T-cell (primary cell): ENCODE measurements at regions not wholly inside any gene's neighbourhood (a gene's known extent, or its start where the extent isn't known, plus 50 kb on each side); places are given as distances from the start of the nearest gene placed in this dataset.

Experiments
- ATAC-seq, 4 experiments: fragments of 200-7000 bp in 3 of 4; fragments of 150-1000 bp in 1 of 4; cut with Tn5 transposase; replicated peaks in 1 of 4; 1 replicate in 3 of 4; 2 replicates in 1 of 4; pipeline ENCODE4 v1.10.0; 2021; ENCODE audit warnings: moderate library complexity in 3 of 4, mild to moderate bottlenecking in 2 of 4, moderate number of reproducible peaks in 1 of 4
- CTCF ChIA-PET, 2 donors: fragments of 300-600 bp; sonication (Branson Sonifier 250); formaldehyde crosslinking; loops; one replicate each; lab custom pipeline; 2022; ENCODE audit warnings: antibody characterized with exemption in 2 of 2; lab: Charles Lee
- POLR2A ChIA-PET, 2 donors: fragments of 300-600 bp; sonication (Branson Sonifier 250); formaldehyde crosslinking; loops; one replicate each; lab custom pipeline; 2022; ENCODE audit warnings: antibody characterized with exemption in 2 of 2; lab: Charles Lee
- DNase-seq, 35 experiments: peaks; one replicate each; pipeline versions ENCODE4 v3.0.0 to v3.0.0-alpha.2; 2013 to 2023
- H3K27ac ChIP-seq: one replicate; pipeline ENCODE4 v1.5.1; 2013; ENCODE audit warnings: low read length
- H3K27me3 ChIP-seq, 2 experiments: replicated peaks in 1 of 2; 1 replicate in 1 of 2; 2 replicates in 1 of 2; pipeline versions ENCODE4 v1.6.1 to v1.7.0; 2013; ENCODE audit warnings: low read length in 1 of 2, mixed read lengths in 1 of 2; ENCODE audit not compliant: control insufficient read depth in 2 of 2, insufficient read depth in 2 of 2; ENCODE audit errors: extremely low read depth in 1 of 2
- H3K36me3 ChIP-seq, 2 donors: 1 replicate in 1 of 2; 2 replicates in 1 of 2; pipeline versions ENCODE4 v1.6.1 to v1.7.0; 2013; ENCODE audit warnings: low read length in 1 of 2; ENCODE audit not compliant: control insufficient read depth in 2 of 2, insufficient read depth in 1 of 2; ENCODE audit errors: extremely low read depth in 1 of 2
- H3K4me1 ChIP-seq, 2 experiments: 1 replicate in 1 of 2; 2 replicates in 1 of 2; pipeline versions ENCODE4 v1.6.1 to v1.7.0; 2013; ENCODE audit warnings: low read length in 2 of 2, mixed read lengths in 1 of 2; ENCODE audit not compliant: insufficient read depth in 2 of 2, control insufficient read depth in 1 of 2; ENCODE audit errors: extremely low read depth in 1 of 2
- H3K4me3 ChIP-seq, 2 donors: 1 replicate in 1 of 2; 2 replicates in 1 of 2; pipeline versions ENCODE4 v1.5.1 to v1.7.0; 2013; ENCODE audit warnings: mild to moderate bottlenecking in 2 of 2, low read length in 1 of 2, moderate library complexity in 1 of 2; ENCODE audit not compliant: control insufficient read depth in 1 of 2; ENCODE audit errors: extremely low read depth in 1 of 2
- H3K9me3 ChIP-seq: 2 replicates; pipeline ENCODE4 v1.7.0; 2013
- H3K27ac Mint-ChIP-seq, 2 donors: one replicate each; pipeline ENCODE4 v1.8.0; 2020 to 2021; ENCODE audit warnings: mild to moderate bottlenecking in 2 of 2, mixed read lengths in 2 of 2
- H3K27me3 Mint-ChIP-seq, 2 donors: one replicate each; pipeline ENCODE4 v1.8.0; 2021 to 2022; ENCODE audit warnings: mixed read lengths in 2 of 2
- H3K36me3 Mint-ChIP-seq: one replicate; pipeline ENCODE4 v1.8.0; 2021; ENCODE audit warnings: mixed read lengths
- H3K4me1 Mint-ChIP-seq, 3 donors: one replicate each; pipeline ENCODE4 v1.8.0; 2020 to 2022; ENCODE audit warnings: mixed read lengths in 3 of 3, mild to moderate bottlenecking in 1 of 3
- H3K4me3 Mint-ChIP-seq, 3 donors: one replicate each; pipeline ENCODE4 v1.8.0; 2020 to 2022; ENCODE audit warnings: mild to moderate bottlenecking in 3 of 3, mixed read lengths in 3 of 3, moderate library complexity in 3 of 3
- H3K9me3 Mint-ChIP-seq, 3 donors: one replicate each; pipeline ENCODE4 v1.8.0; 2020 to 2022; ENCODE audit warnings: mixed read lengths in 3 of 3
- WGBS: methylation state at CpG from one replicate; pipeline ENCODE4 v1.1.5; 2013; ENCODE audit warnings: missing lambda C conversion rate; ENCODE audit not compliant: insufficient coverage; 5-methylcytosine and 5-hydroxymethylcytosine counted together

DNA sequence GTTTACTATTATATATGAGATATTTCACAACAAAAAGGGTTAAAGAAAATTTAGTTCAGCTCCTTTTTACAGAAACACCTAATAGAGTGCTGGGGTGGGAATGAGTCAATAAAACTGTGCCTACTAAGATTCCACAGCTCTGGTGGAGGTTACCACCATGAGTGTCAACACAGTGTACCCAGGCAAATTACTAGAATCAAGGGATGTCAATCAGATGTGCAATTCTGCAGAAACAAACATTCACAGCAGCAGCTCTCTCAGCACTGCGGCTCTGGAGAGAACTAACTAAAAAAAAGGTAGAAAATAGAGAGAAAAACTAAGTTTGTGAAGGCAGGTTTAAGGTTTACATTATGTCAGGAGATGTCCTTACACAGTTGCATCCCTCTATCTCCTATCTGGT is 1313.0 kb downstream of the MAT2B start:
- ChIA-PET CTCF (no interaction called here), POLR2A (no interaction called here)
- Histone ChIP-seq H3K4me3 (no peak overlapping the region), H3K9me3 (no peaks in the 10 kb centered on the region), H3K4me1 (no peaks in the 10 kb centered on the region), H3K36me3 (no peaks in the 10 kb centered on the region), H3K27me3 (no peaks in the 10 kb centered on the region), H3K27ac (no peak overlapping the region)
- Mint-ChIP-seq H3K27me3 (no peaks in the 10 kb centered on the region), H3K4me1 (no peaks in the 10 kb centered on the region), H3K9me3 (peaks cover 0 to 7% (median 3%) of the 10 kb centered on the region in 3 donors), H3K4me3 (no peak overlapping the region), H3K36me3 (no peaks in the 10 kb centered on the region), H3K27ac (no peak overlapping the region)
- no CpG with 5 or more reads among the region's 1 CpG for WGBS
- ATAC-seq (no peak), DNase-seq (no peak)

DNA sequence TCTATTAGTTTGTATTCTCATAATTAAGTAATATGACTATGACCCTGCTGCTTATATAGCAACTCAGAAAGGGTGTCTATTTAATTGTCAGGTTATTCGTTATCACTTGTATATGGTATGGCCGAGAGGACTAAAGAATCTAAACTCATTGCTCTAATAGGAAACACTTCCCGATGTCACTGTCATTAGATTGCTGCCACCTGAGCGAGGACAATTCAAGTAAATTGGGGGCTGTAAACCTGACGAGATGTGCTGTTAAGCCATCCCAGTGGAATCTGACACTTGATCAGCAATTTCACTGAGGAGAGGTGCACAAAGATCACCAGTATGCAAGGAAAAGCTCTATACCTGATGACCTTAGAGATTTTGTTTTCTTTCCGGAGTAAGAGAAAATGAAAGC is 1319.3 kb downstream of the MAT2B start:
- ChIA-PET POLR2A (no interaction called here), CTCF (no interaction called here)
- Mint-ChIP-seq H3K27me3 (no peaks in the 10 kb centered on the region), H3K36me3 (no peaks in the 10 kb centered on the region), H3K4me3 (no peak overlapping the region), H3K9me3 (peaks cover 0 to 19% (median 7%) of the 10 kb centered on the region in 3 donors), H3K27ac (no peak overlapping the region), H3K4me1 (no peaks in the 10 kb centered on the region)
- no peaks in the 10 kb centered on the region for H3K4me1 ChIP-seq
- H3K27me3 ChIP-seq, result no peaks in the 10 kb centered on the region
- 66% methylated on average over 4 of the region's 6 CpGs for WGBS
- DNase-seq (no peak), ATAC-seq (no peak)
- no peak overlapping the region for H3K27ac ChIP-seq
- no peak overlapping the region for H3K4me3 ChIP-seq
- H3K9me3 ChIP-seq, result no peaks in the 10 kb centered on the region
- no peaks in the 10 kb centered on the region for H3K36me3 ChIP-seq

DNA sequence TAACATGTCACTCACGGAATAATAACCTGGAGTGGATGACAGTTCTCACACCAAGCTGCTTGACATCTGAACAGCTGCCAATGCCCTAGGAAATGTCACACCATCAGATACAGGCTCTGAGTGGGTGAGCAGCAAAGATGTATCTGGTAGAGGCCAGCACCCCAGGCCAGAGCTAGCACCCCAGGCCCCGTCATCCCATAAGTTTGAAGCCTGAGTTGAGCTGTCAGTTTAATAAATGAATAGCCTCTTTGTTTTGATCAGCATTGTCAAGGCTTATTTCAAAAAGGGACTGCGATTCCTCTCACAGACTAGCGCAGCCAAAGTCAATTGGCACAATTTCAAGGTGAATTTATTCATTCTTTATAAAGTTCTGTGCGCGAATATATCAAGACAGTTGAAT is 1327.1 kb downstream of the MAT2B start:
- Histone ChIP-seq H3K27me3 (no peaks in the 10 kb centered on the region), H3K4me3 (no peak overlapping the region), H3K36me3 (no peaks in the 10 kb centered on the region), H3K4me1 (no peaks in the 10 kb centered on the region), H3K27ac (no peak overlapping the region), H3K9me3 (no peaks in the 10 kb centered on the region)
- Mint-ChIP-seq H3K4me1 (no peaks in the 10 kb centered on the region), H3K9me3 (peaks cover 0 to 17% (median 3%) of the 10 kb centered on the region in 3 donors), H3K27ac (no peak overlapping the region), H3K4me3 (no peak overlapping the region), H3K36me3 (no peaks in the 10 kb centered on the region), H3K27me3 (no peaks in the 10 kb centered on the region)
- DNase-seq, result no peak
- no peak for ATAC-seq
- POLR2A ChIA-PET, result interaction anchor here in 1 of 2 donors (0.7 kb wide), 1 partner anchor 27 kb away, joined by 3 read pairs; no protein-coding TSS in a partner anchor
- WGBS, result 100% methylated on average over 1 of the region's 6 CpGs
- CTCF ChIA-PET, result interaction anchor here in 1 of 2 donors (0.7 kb wide), 1 partner anchor 67 kb away, joined by 3 read pairs; no protein-coding TSS in a partner anchor

DNA sequence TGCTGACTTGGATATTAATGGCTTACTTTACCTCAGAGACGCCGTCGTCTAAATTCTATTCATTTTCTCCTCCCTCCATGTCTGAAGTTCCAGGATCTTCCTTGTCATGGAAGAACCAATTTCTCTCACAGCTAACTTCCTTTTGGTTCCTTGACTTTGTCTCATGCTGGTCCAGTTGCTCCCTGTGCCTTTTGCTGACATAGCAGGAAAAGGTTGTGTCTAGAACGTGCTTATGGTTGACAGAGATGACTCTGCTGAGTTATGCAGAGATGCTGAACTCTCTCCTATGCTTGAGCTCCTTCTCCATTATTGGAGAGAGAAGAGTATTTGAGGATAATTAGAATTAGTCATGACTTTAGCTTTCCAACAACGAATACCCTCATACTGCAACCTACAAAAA is 1338.9 kb downstream of the MAT2B start:
- no peaks in the 10 kb centered on the region for H3K36me3 Mint-ChIP-seq
- no peak for ATAC-seq
- POLR2A ChIA-PET, result no interaction called here
- Histone ChIP-seq H3K4me3 (no peak overlapping the region), H3K27ac (no peak overlapping the region), H3K27me3 (no peaks in the 10 kb centered on the region), H3K36me3 (no peaks in the 10 kb centered on the region), H3K9me3 (no peaks in the 10 kb centered on the region), H3K4me1 (no peaks in the 10 kb centered on the region)
- H3K27me3 Mint-ChIP-seq, result no peaks in the 10 kb centered on the region
- DNase-seq, result no peak
- no peaks in the 10 kb centered on the region for H3K4me1 Mint-ChIP-seq
- WGBS, result 86% methylated on average over 4 of the region's 5 CpGs
- peaks cover 16 to 25% (median 24%) of the 10 kb centered on the region in 3 donors for H3K9me3 Mint-ChIP-seq
- CTCF ChIA-PET, result no interaction called here
- H3K4me3 Mint-ChIP-seq, result no peak overlapping the region
- no peak overlapping the region for H3K27ac Mint-ChIP-seq

DNA sequence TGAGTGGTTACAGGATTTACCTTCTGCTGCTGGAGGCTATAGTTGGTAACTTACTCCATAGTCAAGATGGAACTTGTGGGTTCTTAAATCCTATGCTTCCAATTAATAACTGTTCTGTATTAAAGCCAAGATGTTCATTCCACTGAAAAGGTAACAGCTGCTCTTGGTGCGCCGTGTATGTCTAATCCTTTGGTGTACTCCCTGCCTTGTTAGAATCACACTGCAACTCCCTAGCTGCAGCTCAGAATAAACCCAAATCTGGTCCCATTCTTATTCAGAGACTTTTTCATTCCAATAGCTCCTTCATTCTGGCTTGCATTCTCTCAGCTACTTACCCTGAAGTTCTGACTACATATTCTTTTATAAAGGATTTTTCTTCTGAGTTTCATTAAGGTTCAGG is 1355.5 kb downstream of the MAT2B start:
- Histone ChIP-seq H3K27ac (no peak overlapping the region), H3K4me3 (no peak overlapping the region), H3K27me3 (no peaks in the 10 kb centered on the region), H3K36me3 (no peaks in the 10 kb centered on the region), H3K4me1 (no peaks in the 10 kb centered on the region), H3K9me3 (no peaks in the 10 kb centered on the region)
- no peak for ATAC-seq
- Mint-ChIP-seq H3K4me1 (no peaks in the 10 kb centered on the region), H3K36me3 (no peaks in the 10 kb centered on the region), H3K27ac (no peak overlapping the region), H3K4me3 (no peak overlapping the region), H3K27me3 (no peaks in the 10 kb centered on the region), H3K9me3 (peaks cover 7 to 20% (median 10%) of the 10 kb centered on the region in 3 donors)
- POLR2A ChIA-PET, result no interaction called here
- CTCF ChIA-PET, result no interaction called here
- WGBS, result 100% methylated on average over 2 of the region's 2 CpGs
- DNase-seq, result no peak

DNA sequence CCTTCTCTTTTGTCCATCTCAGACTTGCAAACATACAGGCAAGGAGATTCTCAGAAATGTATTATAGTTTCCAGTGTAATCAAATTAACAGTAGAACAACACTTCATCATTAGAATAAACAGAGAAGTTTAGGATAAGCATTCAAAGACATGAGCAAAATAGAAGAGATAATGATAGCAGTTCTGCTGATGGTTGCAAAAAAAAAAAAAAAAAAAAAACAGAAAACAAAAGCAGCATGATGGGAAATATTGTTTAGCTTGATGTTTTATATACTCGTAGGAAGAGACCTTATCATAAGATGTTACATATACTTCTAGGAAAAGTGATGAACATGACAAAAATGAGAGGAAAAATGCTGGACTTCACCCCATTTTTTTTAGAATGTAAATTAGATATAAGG is 1356.2 kb downstream of the MAT2B start:
- Histone ChIP-seq H3K4me3 (no peak overlapping the region), H3K4me1 (no peaks in the 10 kb centered on the region), H3K9me3 (no peaks in the 10 kb centered on the region), H3K36me3 (no peaks in the 10 kb centered on the region), H3K27me3 (no peaks in the 10 kb centered on the region), H3K27ac (no peak overlapping the region)
- Mint-ChIP-seq H3K27me3 (no peaks in the 10 kb centered on the region), H3K9me3 (peaks cover 7 to 22% (median 10%) of the 10 kb centered on the region in 3 donors), H3K36me3 (no peaks in the 10 kb centered on the region), H3K4me3 (no peak overlapping the region), H3K27ac (no peak overlapping the region), H3K4me1 (no peaks in the 10 kb centered on the region)
- WGBS, result no CpG with 5 or more reads among the region's 1 CpG
- ATAC-seq (no peak), DNase-seq (no peak)
- ChIA-PET CTCF (interaction anchor here in 1 of 2 donors (0.6 kb wide), 1 partner anchor 1368 kb away, joined by 9 read pairs; no protein-coding TSS in a partner anchor), POLR2A (no interaction called here)

DNA sequence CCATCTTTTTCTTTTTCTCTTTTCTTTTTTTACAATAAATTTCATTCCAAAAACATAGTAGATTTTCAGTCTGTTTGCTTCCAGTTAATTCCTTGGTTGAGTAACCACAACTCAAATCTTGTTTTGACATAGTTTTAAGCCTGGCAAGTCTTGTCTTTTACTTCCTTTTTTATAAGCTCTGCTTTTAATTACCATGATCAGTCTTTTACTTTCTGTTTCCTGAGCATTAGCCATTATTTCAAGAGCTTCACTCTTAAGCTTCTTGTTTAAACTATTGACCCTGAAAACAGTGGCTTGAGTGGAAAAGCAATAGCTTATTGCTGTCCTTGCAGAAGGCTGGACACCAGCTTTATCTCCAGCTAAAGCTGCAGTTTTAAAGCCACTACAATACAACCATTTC is 1363.3 kb downstream of the MAT2B start:
- H3K4me3 ChIP-seq, result no peak overlapping the region

More for the DNA sequence above, 1363.3 kb downstream of the MAT2B start:
- Histone ChIP-seq H3K27ac (no peak overlapping the region), H3K4me1 (no peaks in the 10 kb centered on the region), H3K9me3 (no peaks in the 10 kb centered on the region), H3K36me3 (no peaks in the 10 kb centered on the region), H3K27me3 (no peaks in the 10 kb centered on the region)
- no peak overlapping the region for H3K27ac Mint-ChIP-seq
- POLR2A ChIA-PET, result no interaction called here
- ATAC-seq (no peak), DNase-seq (no peak)
- no peaks in the 10 kb centered on the region for H3K36me3 Mint-ChIP-seq
- no peak overlapping the region for H3K4me3 Mint-ChIP-seq
- H3K9me3 Mint-ChIP-seq, result peaks cover 6 to 40% (median 12%) of the 10 kb centered on the region in 3 donors
- no peaks in the 10 kb centered on the region for H3K27me3 Mint-ChIP-seq
- CTCF ChIA-PET, result no interaction called here
- H3K4me1 Mint-ChIP-seq, result no peaks in the 10 kb centered on the region
